Osteocyte (in vitro differentiated cells): ENCODE measurements at regions not wholly inside any gene's neighbourhood (a gene's known extent, or its start where the extent isn't known, plus 50 kb on each side); places are given as distances from the start of the nearest gene placed in this dataset.

Source experiments
- DNase-seq: peaks from one replicate; pipeline ENCODE4 v3.0.0; 2021; ENCODE audit warnings: mixed read lengths; ENCODE audit not compliant: unreplicated experiment; ENCODE audit errors: extremely low spot score
- H3K27ac Mint-ChIP-seq: one replicate; pipeline ENCODE4 v1.8.0; 2021; ENCODE audit warnings: mild to moderate bottlenecking, mixed read lengths; ENCODE audit not compliant: unreplicated experiment
- H3K27me3 Mint-ChIP-seq: one replicate; pipeline ENCODE4 v1.8.0; 2021; ENCODE audit warnings: mixed read lengths; ENCODE audit not compliant: unreplicated experiment
- H3K36me3 Mint-ChIP-seq: one replicate; pipeline ENCODE4 v1.8.0; 2021; ENCODE audit warnings: mixed read lengths; ENCODE audit not compliant: unreplicated experiment
- H3K4me1 Mint-ChIP-seq: one replicate; pipeline ENCODE4 v1.8.0; 2021; ENCODE audit warnings: mixed read lengths; ENCODE audit not compliant: unreplicated experiment
- H3K4me3 Mint-ChIP-seq: one replicate; pipeline ENCODE4 v1.8.0; 2021; ENCODE audit warnings: mild to moderate bottlenecking, moderate library complexity, mixed read lengths; ENCODE audit not compliant: unreplicated experiment
- H3K9me3 Mint-ChIP-seq: one replicate; pipeline ENCODE4 v1.8.0; 2021; ENCODE audit warnings: mixed read lengths; ENCODE audit not compliant: unreplicated experiment
- CTCF ChIP-seq: fragments of 200-600 bp; sonication (generic); IDR thresholded peaks from 2 replicates; pipeline ENCODE4 v1.5.0; 2021; ENCODE audit warnings: antibody characterized with exemption, mild to moderate bottlenecking, moderate library complexity

GRCh38 chr14:80271389-80271788 is 60.1 kb upstream of the DIO2 start:
- no peaks in the 10 kb centered on the region for H3K36me3 Mint-ChIP-seq
- TF ChIP-seq CTCF: no peak
- H3K4me1 Mint-ChIP-seq: peaks cover 4% of the 10 kb centered on the region
- H3K27me3 Mint-ChIP-seq: no peaks in the 10 kb centered on the region
- no peaks in the 10 kb centered on the region for H3K9me3 Mint-ChIP-seq
- H3K4me3 Mint-ChIP-seq: no peak overlapping the region
- H3K27ac Mint-ChIP-seq: no peak overlapping the region
- DNase-seq: no peak

GRCh38 chr14:80269353-80269925 is 58.1 kb upstream of the DIO2 start:
- H3K4me3 Mint-ChIP-seq: no peak overlapping the region
- H3K4me1 Mint-ChIP-seq: no peaks in the 10 kb centered on the region
- no peaks in the 10 kb centered on the region for H3K9me3 Mint-ChIP-seq
- no peaks in the 10 kb centered on the region for H3K27me3 Mint-ChIP-seq
- DNase-seq: no peak
- H3K36me3 Mint-ChIP-seq: no peaks in the 10 kb centered on the region
- H3K27ac Mint-ChIP-seq: no peak overlapping the region
- TF ChIP-seq CTCF: no peak

- H3K36me3 Mint-ChIP-seq: no peaks in the 10 kb centered on the region
- no peaks in the 10 kb centered on the region for H3K9me3 Mint-ChIP-seq
- H3K27ac Mint-ChIP-seq: no peak overlapping the region
- no peak for DNase-seq
- H3K4me3 Mint-ChIP-seq: no peak overlapping the region
- no peak for TF ChIP-seq CTCF
- H3K27me3 Mint-ChIP-seq: no peaks in the 10 kb centered on the region
- H3K4me1 Mint-ChIP-seq: no peaks in the 10 kb centered on the region
Measured at GRCh38 chr14:80266930-80267329, 55.6 kb upstream of the DIO2 start.

GRCh38 chr14:80264702-80265101 is 53.4 kb upstream of the DIO2 start:
- TF ChIP-seq CTCF: no peak
- peaks cover 8% of the 10 kb centered on the region for H3K4me1 Mint-ChIP-seq

More at GRCh38 chr14:80264702-80265101, 53.4 kb upstream of the DIO2 start:
- H3K9me3 Mint-ChIP-seq: no peaks in the 10 kb centered on the region
- DNase-seq: no peak
- no peak overlapping the region for H3K27ac Mint-ChIP-seq
- H3K4me3 Mint-ChIP-seq: no peak overlapping the region
- H3K27me3 Mint-ChIP-seq: no peaks in the 10 kb centered on the region
- no peaks in the 10 kb centered on the region for H3K36me3 Mint-ChIP-seq
